ENCODE measurements at regions not wholly inside any gene's neighbourhood (a gene's known extent, or its start where the extent isn't known, plus 50 kb on each side); places are given as distances from the start of the nearest gene placed in this dataset.

DNA sequence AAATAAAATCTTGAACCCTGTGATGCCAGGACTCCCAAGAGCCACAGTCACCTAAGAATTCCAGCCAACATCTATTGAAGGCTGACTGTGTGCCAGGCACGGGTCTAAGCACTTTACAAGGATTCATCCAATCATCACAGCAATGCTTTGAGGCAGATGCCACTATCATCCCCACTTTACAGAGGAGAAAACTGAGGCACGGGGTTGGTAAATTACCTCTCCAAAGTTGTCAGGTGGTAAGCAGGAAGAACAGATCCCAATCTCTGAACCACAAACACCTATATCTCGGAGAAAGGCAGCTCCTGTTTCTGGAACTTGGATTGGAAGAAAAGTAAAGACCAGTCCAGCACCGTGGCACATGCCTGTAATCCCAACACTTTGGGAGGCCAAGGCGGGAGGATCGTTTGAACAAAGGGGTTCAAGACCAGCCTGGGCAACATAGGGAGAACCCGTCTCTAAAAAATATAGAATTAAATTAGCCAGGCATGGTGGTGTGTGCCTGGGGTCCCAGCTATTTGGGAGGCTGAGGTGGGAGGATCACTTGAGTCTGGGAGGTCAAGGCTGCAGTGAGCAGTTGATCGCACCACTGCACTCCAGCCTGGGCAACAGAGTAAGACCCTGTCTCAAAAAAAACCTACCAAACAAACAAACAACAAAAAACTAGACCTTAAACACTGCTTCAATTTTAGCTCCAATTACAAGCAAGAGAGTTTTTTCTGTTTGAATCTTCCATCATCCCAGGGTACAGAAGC, 60.7 kb upstream of the SIAH1 start:
- Histone ChIP-seq H3K27ac (ENCODE audit: extremely low read depth, low read depth, low read length) (no peak overlapping the region), H3K4me3 (ENCODE audit: low read depth, low read length) (no peak overlapping the region), H3K9me3 (ENCODE audit: control insufficient read depth, insufficient read depth, low read depth, low read length) (no peaks in the 10 kb centered on the region), H3K36me3 (ENCODE audit: control insufficient read depth in 2 of 2, insufficient read depth in 1 of 2, low read length in 2 of 2) (no peaks in the 10 kb centered on the region), H3K4me1 (ENCODE audit: control insufficient read depth, insufficient read depth, low read length) (peaks cover 3% of the 10 kb centered on the region; the same call in 1 of the 2 replicates)
- TF ChIP-seq, protein P1, sequence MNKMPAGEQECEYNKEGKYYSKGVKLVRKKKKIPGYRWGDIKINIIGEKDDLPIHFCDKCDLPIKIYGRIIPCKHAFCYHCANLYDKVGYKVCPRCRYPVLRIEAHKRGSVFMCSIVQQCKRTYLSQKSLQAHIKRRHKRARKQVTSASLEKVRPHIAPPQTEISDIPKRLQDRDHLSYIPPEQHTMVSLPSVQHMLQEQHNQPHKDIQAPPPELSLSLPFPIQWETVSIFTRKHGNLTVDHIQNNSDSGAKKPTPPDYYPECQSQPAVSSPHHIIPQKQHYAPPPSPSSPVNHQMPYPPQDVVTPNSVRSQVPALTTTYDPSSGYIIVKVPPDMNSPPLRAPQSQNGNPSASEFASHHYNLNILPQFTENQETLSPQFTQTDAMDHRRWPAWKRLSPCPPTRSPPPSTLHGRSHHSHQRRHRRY (tag by site-specific recombination; IDR thresholded peaks at IDR 0.05), result no peak
- no peak for TF ChIP-seq ZNF19 (tag by site-specific recombination; IDR thresholded peaks at IDR 0.05; ENCODE audit: low read depth)
- no peak for TF ChIP-seq ZNF16 (tag by site-specific recombination; IDR thresholded peaks at IDR 0.05; ENCODE audit: low read depth)
- no peak for TF ChIP-seq ZBTB17 (tag by site-specific recombination; IDR thresholded peaks at IDR 0.05)
- TF ChIP-seq ZNF624 (tag by site-specific recombination; IDR thresholded peaks at IDR 0.05), result no peak
- no peak for TF ChIP-seq ZNF623 (tag by site-specific recombination; IDR thresholded peaks at IDR 0.05)
- TF ChIP-seq ZNF629 (tag by site-specific recombination; IDR thresholded peaks at IDR 0.05), result no peak
- TF ChIP-seq ZNF792 (tag by site-specific recombination; IDR thresholded peaks at IDR 0.05), result no peak
- no peak for TF ChIP-seq ZFP3 (tag by site-specific recombination; IDR thresholded peaks at IDR 0.05; ENCODE audit: low read depth)
- TF ChIP-seq SCRT1 (tag by site-specific recombination; IDR thresholded peaks at IDR 0.05; ENCODE audit: borderline replicate concordance), result no peak
- TF ChIP-seq, protein P2, sequence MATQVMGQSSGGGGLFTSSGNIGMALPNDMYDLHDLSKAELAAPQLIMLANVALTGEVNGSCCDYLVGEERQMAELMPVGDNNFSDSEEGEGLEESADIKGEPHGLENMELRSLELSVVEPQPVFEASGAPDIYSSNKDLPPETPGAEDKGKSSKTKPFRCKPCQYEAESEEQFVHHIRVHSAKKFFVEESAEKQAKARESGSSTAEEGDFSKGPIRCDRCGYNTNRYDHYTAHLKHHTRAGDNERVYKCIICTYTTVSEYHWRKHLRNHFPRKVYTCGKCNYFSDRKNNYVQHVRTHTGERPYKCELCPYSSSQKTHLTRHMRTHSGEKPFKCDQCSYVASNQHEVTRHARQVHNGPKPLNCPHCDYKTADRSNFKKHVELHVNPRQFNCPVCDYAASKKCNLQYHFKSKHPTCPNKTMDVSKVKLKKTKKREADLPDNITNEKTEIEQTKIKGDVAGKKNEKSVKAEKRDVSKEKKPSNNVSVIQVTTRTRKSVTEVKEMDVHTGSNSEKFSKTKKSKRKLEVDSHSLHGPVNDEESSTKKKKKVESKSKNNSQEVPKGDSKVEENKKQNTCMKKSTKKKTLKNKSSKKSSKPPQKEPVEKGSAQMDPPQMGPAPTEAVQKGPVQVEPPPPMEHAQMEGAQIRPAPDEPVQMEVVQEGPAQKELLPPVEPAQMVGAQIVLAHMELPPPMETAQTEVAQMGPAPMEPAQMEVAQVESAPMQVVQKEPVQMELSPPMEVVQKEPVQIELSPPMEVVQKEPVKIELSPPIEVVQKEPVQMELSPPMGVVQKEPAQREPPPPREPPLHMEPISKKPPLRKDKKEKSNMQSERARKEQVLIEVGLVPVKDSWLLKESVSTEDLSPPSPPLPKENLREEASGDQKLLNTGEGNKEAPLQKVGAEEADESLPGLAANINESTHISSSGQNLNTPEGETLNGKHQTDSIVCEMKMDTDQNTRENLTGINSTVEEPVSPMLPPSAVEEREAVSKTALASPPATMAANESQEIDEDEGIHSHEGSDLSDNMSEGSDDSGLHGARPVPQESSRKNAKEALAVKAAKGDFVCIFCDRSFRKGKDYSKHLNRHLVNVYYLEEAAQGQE (tag by site-specific recombination; IDR thresholded peaks at IDR 0.05), result no peak
- no peak for TF ChIP-seq ZNF391 (tag by site-specific recombination; IDR thresholded peaks at IDR 0.05; ENCODE audit: borderline replicate concordance, low read depth)
- no peak for TF ChIP-seq ZNF580 (tag by site-specific recombination; IDR thresholded peaks at IDR 0.05)
- ChIA-PET POLR2A (no interaction called here), CTCF (no interaction called here)

- CTCF ChIA-PET, result no interaction called here
- no peaks in the 10 kb centered on the region for H3K9me3 ChIP-seq (ENCODE audit: control insufficient read depth, insufficient read depth, low read depth, low read length)
- TF ChIP-seq GLI4 (tag by site-specific recombination; IDR thresholded peaks at IDR 0.05), result no peak
- TF ChIP-seq ZSCAN5A (tag by site-specific recombination; IDR thresholded peaks at IDR 0.05), result no peak
- peak; percentile 61; the same call in 1 of the 2 replicates for TF ChIP-seq TRIM28 (IDR thresholded peaks at IDR 0.05; ENCODE audit: borderline replicate concordance, low read length)
- peak; percentile 73 for TF ChIP-seq ZNF629 (tag by site-specific recombination; IDR thresholded peaks at IDR 0.05)
- TF ChIP-seq, protein P3, sequence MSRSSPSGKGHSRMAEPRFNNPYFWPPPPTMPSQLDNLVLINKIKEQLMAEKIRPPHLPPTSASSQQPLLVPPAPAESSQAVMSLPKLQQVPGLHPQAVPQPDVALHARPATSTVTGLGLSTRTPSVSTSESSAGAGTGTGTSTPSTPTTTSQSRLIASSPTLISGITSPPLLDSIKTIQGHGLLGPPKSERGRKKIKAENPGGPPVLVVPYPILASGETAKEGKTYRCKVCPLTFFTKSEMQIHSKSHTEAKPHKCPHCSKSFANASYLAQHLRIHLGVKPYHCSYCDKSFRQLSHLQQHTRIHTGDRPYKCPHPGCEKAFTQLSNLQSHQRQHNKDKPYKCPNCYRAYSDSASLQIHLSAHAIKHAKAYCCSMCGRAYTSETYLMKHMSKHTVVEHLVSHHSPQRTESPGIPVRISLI (tag by site-specific recombination; IDR thresholded peaks at IDR 0.05), result no peak
- peak; percentile 42; the same call in 1 of the 2 replicates for TF ChIP-seq ZBTB21 (tag by site-specific recombination; IDR thresholded peaks at IDR 0.05)
- no peak for TF ChIP-seq ZNF24 (tag by site-specific recombination; IDR thresholded peaks at IDR 0.05)
- peaks cover 3% of the 10 kb centered on the region; the same call in 1 of the 2 replicates for H3K4me1 ChIP-seq (ENCODE audit: control insufficient read depth, insufficient read depth, low read length)
- H3K4me3 ChIP-seq (ENCODE audit: low read depth, low read length), result no peak overlapping the region
- POLR2A ChIA-PET, result interaction anchor here (0.9 kb wide), 1 partner anchor 9 kb away, joined by 3 read pairs; no protein-coding TSS in a partner anchor
- H3K27ac ChIP-seq (ENCODE audit: extremely low read depth, low read depth, low read length), result no peak overlapping the region
- no peaks in the 10 kb centered on the region for H3K36me3 ChIP-seq (ENCODE audit: control insufficient read depth in 2 of 2, insufficient read depth in 1 of 2, low read length in 2 of 2)
These were observed 59.4 kb upstream of the SIAH1 start for GRCh38 chr16:48444574-48444973.
